Body of pancreas (tissue), 4 donors: ENCODE measurements at regions not wholly inside any gene's neighbourhood (a gene's known extent, or its start where the extent isn't known, plus 50 kb on each side); places are given as distances from the start of the nearest gene placed in this dataset.

Source experiments
- CTCF ChIP-seq, 7 experiments: fragments of 450-650 bp in 4 of 7; fragments of 200-600 bp in 3 of 7; sonication (generic) in 3 of 7; IDR thresholded peaks; one replicate each; pipeline ENCODE4 v1.5.1; 2016 to 2019; ENCODE audit warnings: antibody characterized with exemption in 7 of 7
- POLR2A ChIP-seq, 3 donors: fragments of 450-650 bp; IDR thresholded peaks; one replicate each; pipeline ENCODE4 v1.6.1; 2016; ENCODE audit warnings: antibody characterized with exemption in 3 of 3, mild to moderate bottlenecking in 2 of 3

- TF ChIP-seq CTCF (IDR thresholded peaks at IDR 0.05) (no peak), POLR2A (IDR thresholded peaks at IDR 0.05) (no peak)
These were observed 219.3 kb upstream of the MKLN1 start for GRCh38 chr7:131108212-131108940.
